ENCODE measurements at regions not wholly inside any gene's neighbourhood (a gene's known extent, or its start where the extent isn't known, plus 50 kb on each side); places are given as distances from the start of the nearest gene placed in this dataset.

DNA sequence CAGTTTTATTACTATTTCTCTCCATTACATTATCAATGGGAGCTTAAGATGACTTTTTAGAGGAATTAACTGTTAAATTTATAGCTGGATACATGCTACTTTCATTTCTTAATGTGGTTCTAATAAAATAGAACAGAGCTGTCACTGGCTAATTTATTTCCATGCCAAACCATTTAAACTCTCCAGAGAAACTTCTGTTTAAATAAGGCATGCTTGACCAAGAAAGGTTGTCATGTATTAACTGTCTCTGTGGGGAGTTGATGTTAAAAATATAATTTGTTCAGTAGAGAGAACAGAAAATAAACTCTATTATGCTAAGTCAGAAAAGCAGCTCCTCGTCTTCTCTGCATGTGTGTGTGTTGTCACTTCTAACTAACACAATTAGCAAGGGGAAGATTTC is 447.4 kb downstream of the SLC16A7 start:
- no peak for DNase-seq

DNA sequence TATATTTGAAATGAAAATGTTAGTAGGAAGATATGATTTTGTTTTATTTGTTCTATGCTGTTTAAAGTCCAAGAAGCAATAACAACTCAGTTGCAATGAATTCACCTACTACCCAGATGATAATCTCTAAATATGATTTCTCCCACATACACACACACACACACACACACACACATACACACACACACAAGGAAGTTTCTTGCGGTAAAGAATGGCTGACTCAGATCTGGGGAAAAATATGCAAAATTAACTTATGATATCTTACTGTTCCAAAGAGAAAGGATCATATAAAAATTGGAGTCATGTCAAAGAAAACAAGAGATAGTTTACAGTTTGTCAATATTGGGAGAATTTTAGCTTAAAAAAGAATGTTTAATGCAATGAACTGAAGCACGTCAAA is 456.7 kb downstream of the SLC16A7 start:
- no peak for DNase-seq

DNA sequence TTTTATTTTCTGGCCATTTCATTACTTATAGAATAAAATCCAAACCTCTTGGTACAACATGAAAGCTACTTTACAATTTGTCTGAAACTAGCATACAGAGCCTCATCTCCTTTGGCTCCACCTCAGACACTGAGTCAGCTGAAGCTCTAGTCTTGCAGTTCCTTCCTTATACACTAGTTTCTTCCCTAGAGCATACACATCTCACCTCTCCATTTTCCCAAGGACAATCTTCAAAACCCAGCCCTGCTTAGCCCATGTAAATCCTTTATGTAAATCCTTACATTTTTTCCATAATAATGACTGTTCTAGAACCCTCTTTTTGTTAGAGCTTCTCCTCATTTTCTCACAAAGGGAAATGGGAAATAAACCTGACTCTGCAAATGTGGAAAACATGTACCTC is 463.4 kb downstream of the SLC16A7 start:
- DNase-seq: no peak

DNA sequence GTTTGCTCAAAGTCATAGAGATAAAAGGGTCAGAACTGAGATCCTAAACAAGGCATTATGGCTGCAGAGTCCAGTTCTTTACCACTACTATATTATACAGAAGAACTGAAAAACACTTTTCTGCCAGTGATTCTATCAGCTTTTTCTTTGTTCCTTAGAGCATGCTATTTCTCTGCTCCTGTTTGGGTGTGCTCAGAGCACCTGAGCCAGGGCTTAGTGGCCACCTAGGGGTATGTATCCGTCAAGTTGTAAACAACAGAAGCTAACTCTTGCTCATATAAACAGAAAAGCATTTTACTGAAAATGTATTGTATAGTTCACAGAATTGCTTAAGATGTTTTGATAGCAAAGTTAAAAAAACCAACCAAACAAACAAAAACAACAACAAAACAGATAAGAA is 470.8 kb downstream of the SLC16A7 start:
- DNase-seq: no peak

DNA sequence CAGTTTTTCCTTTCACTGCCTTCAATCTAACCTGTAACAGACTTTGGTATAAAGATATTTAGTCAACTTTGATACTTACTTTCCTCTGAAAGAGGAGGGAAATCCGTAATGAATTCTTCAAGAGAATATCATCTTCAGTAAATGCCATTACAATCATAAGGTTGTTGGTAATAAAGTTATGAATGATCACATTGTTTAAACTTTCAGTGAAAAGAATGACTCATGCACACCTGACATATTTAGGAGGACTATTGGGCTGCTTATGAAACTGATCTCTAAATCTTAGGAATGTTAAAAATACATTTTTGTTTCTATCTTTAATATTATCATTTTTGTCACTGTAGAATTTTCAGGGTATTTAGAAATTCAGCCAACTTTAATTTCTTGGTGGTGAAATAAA is 474.7 kb downstream of the SLC16A7 start:
- no peak for DNase-seq

DNA sequence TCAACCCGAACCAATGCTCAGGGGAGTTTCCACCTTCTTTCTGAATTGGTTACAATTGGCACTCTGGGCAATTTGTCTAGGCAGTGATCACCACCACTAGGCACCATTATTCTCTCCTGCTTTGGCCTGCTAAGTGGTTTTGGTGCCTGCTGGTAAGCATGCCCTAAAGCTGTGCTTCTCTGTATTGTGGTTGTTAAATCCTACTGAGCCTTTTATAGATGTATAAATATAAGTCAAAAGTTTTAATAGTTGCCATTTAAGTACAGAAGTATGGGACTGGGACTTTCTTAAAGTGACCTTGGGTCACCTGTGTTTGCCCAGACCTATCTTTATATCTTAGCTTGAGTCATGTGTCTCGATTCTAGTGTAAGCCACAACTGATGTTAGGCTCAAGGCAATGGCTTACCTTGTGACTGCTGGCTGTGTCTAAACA is 475.9 kb downstream of the SLC16A7 start:
- no peak for DNase-seq

DNA sequence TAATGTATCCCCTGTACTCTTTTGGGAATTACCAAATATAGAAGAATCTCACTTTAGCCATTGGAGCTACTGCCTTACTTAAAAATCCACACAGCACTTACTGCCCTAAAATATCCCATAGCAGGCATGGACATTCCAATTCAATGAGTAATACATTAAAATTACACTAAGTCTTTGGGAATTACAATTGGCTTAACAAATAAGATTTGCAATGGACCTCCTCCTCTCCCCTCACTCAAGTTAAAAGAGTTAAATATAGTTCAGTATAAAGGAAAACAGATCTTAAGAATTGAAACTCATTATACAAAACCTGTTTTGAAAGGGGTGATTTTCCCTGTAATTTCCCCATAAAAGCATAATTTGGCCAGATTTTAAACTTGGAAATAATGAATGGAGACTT is 477.1 kb downstream of the SLC16A7 start:
- no peak for DNase-seq

DNA sequence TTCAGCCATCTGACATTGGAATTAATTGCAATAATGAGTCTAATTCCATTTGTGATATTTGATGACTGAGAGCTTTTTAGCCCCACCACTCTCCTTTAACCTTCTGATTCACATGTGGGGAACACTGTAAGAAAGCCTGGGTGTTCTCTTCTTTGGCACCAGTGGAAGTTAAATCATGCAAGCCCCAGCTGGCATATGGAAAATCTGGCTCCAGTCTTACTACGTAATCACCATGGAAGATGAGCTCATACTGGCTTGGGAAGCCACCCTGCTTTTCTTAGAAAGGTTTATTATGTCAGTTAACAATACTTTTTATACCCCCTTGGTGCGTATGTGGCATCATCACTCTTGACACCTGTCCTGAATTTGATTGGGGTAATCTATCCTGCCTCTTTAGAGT is 479.3 kb downstream of the SLC16A7 start:
- no peak for DNase-seq

DNA sequence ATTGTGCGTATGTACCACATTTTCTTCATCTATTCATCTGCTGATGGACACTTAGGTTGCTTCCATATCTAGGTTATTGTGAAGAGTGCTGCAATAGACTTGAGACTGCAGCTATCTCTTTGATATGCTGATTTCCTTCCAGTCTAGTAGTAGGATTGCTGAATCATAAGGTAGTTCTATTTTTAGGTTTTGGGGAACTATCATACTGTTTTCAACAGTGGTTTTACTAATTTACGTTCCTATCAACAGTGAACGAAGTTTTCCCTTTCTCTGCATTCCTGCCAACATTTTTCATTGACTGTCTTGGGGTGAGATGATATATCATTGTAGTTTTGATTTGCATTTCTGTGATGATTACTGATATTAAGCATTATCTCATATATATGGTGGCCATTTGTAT is 482.2 kb downstream of the SLC16A7 start:
- no peak for DNase-seq

DNA sequence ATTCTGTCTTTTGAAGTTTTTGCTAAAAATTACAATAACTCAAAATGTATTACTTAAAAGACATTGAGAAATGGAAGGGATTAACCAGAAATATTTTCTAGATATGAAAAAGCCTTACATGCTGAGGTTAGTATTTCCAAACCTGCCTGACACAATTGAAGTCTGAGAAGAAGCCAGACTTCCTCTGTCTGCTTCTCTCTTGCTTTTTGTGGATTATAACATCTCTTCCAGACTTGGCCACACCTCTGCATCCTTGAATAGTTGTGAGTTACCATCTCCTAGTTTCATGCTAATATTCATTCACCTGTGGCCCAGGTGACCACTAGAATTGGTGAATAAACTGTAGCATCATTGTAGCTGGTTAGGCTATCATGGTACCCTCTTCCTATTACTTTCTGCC is 497.6 kb downstream of the SLC16A7 start:
- no peak for DNase-seq

DNA sequence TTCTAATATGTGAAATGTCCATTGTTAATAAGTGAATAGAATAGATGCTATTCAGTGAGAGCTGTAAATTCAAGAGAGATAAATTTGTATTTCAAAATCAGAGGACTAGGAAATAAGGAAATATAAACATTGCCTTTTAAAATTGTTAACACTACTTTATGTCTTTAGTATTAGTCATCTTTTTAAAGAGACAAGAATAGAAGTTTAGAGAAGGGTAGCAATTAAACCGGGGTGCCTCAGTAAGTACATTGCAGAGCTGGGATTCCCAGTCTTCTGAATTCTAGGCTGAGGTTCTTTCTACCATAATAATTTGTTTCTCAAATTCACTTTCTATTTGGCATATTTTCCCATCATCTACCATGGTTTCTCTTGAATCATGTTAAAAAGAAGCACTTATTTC is 498.6 kb downstream of the SLC16A7 start:
- DNase-seq: no peak

DNA sequence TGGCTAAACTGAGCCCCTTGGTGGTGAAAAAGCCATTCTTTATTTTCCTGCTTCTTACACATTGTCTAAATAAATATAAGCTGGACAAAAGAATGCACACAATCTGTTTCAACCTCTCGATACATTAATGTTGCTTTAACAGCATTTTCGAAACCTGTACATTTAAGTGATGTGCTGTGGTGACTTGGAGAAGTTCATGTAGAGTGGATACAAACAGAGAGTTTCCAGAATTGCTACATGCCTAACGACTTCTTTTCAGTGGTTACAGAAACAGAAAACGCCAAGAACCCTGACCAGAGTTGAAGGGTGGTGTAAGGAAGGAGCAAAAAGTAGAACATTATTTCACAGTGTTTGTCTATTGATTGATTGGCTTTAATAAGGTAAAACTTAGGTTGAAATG is 500.9 kb downstream of the SLC16A7 start:
- DNase-seq: no peak

DNA sequence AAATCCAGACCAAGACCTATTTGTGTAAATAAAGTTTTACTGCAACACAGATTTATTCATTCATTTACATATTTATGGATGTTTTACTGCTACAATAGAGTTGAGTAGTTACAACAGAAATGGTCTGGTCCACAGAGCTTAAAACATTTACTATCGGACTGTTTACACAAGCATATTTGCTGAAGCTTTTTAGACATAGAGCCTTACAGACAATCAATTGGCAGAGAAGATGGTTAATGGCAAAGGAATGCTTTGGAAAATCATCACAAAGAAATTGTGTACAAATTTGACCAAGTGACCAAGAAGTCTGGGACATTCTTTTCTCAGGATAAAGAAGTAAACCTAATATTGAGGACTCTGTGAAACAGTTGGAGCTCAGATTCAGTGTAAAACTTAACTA is 504.3 kb downstream of the SLC16A7 start:
- no peak for DNase-seq

DNA sequence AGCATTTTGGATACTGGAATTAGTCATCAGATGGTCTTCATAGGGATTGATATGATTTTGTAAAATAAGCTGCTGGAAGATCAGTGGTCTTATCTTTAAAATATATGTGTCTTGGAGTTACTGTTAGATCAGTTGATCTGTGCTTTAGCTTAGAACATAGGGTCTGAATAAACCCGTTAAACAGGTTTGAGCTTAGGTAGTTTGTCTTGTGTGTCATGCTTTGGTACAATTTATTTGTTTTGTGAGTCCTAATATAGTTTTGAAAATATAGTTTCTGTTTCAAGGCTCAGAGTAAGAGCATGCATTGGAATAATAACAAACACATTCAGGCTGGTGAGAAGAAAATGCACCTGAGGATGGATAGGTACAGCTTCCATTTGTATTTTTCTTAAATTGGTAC is 505.0 kb downstream of the SLC16A7 start:
- DNase-seq: no peak

DNA sequence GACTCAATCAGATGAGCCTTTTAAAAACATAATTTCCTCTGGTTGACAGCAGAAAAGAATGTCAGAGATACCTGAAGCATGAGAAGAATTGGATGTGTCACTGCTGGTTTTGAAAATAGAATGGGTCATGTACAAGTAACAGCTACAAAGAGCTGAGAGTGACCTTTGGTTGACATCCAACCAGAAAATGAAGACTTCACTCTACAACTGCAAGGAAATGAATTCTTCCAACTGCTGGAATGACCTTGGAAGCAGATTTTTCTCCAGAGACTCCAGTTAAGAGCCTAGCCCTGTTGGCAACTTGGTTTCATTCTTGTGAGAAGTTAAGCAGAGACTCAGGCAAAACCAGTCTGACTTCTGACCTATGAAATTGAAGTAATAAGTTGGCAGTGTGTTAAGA is 505.9 kb downstream of the SLC16A7 start:
- no peak for DNase-seq

DNA sequence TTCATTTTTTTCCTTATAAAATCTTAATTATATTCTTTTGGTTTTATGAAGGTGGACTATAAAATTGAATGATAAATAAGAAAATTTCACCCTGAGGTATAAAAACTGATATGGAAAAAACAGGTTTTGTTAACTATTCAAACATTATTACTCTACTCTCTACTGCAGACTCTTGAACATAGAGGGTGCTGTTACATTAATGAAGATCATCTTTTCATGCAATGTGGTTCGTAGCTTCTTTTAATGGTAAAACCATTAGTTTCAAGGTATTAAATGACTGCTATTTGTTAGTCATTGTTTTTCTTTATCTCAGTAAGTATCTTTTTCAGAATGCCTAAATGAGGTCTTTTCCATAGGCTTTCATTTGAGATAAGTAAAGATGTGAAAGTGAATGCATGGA is 510.4 kb downstream of the SLC16A7 start:
- DNase-seq: no peak

DNA sequence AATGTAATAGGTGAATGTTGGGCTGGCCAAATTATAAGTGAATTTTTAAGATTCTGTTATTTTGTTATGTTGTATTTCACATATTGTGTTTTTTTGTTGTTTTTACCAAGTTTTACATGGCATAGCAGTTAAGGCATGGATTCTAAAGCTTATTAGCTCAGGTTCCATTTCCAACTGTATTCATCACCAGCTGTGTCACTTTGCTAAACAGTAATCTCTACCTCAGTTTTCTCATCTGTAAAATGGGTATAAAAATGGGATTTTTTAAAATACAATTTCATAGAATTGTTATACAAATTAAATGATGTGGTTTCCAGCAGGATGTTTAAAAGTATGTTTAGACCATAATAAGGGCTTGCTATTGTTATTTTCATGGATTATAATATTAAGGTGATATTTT is 512.2 kb downstream of the SLC16A7 start:
- no peak for DNase-seq

DNA sequence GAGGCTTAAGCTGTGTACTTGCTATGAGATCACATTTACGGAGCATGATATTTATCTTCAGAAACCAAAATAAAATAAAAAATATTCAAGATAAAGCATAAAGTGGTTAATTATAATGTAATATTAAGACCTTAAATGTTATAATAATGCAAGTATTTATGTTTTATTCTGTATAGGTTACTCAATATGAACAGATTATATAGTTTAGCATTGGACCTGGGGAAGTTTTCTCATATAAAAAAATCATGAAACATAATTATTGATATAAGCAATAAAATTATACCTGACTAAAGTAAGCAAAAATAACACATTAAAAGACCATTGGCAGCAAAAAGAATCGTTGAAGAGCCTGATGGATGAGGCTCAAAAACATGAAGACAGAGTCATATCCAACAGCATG is 516.2 kb downstream of the SLC16A7 start:
- DNase-seq: no peak

DNA sequence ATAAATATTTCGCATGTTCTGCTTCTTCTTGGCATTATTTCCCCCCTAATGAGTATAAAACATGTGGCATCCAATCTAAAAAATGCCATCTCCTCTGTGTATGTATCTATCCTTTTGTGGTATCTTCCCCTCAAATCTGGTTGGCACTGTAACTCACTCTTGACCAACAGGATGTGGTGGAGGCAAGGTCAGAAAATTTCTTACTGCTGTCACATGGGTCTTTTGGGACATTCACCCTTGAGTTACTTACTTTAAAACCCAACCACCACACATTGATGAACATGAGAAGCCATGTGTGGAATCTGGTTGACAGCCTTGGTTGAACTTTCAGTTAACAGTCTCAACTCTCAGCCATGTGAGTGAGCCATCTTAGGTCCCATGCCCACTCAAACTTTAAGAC is 516.9 kb downstream of the SLC16A7 start:
- DNase-seq: no peak

DNA sequence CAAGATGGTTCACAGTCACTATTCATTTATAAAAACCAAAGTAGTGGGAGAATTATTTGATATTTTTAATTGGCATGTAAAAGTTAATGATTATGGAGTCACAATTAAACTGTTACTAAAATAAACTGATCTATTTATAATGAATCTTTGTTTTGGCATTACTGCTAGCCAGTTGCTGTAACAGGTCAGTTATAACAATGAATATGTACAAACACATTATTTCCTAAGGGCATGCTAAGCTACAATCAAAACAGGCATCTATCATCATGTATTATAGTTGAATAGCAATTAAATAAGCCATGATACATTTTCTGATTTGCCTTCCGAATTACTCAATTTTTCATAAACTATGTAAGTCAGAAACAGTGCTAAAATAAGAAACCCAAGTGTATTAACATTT is 518.3 kb downstream of the SLC16A7 start:
- DNase-seq: no peak

DNA sequence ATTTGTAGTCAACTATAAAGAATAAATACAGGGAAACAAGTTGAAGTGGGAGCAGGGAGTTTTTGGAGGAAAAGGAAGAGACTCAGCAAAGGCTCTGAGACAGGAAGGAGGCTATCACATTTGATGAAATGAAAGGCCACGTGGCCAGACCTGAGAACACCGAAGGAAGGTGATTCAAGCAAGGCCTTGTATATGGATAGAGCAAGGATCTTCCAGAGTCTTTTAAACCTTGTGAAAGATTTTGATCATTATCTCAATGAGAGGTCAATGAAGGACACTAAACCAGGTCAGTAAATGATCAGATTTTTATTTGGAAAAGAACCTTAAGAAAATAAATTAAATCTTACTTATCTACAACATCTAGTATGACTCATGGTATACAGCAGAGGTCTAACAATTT is 523.5 kb downstream of the SLC16A7 start:
- no peak for DNase-seq

DNA sequence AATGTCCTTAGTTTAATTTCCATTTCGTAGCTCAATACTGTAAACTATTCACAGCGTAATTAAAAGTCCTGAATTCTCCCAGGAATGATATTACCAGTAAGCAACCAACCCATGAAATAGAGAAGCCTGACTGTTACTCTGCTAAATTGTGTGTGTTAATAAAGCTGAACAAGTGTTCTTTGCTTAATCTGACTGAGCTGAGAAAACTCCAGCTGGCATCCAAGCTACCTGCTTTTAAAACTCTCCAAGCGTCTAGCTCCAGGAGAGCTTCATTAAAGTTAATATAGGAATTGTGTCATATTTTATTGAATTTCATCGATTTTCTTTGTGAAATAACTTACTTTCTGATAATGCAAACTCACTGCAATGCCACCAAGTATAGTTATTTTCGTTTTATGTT is 524.4 kb downstream of the SLC16A7 start:
- DNase-seq: no peak

DNA sequence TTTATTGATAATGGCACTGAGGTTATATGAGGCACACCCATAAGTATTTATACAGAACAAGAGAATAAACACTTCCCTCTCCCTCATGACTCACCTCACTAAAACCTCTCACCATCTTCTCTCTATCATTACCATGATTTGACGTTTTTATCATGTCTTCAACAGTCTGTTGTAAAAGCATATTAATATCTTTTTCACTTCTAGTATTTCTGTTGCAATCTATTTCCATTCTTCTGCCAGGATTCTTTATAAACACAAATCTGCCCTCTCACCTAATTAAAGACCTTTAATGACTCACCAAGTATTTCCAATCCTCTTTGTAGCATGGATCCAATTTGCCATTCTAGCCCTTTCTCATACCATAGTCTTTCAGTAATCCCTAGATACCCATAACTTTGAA is 527.7 kb downstream of the SLC16A7 start:
- DNase-seq: no peak

DNA sequence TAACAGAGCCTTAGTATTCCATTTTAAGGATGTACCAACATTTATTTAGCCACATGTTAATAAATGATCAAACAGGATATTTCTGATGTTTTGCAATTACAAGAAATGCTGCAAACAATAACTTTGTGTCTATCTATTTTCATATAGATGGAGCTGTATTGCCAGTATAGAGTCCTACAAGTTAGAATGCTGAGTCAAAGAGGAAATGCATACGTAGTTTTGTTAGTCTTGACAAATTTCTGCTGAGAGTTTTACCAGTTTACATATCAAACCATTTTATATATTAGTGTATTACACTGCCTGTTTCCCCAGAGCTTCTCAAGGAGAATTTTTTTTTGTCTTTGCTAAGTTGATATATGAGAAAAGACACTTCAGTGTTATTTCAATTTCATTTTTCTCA is 541.7 kb downstream of the SLC16A7 start:
- DNase-seq: no peak

DNA sequence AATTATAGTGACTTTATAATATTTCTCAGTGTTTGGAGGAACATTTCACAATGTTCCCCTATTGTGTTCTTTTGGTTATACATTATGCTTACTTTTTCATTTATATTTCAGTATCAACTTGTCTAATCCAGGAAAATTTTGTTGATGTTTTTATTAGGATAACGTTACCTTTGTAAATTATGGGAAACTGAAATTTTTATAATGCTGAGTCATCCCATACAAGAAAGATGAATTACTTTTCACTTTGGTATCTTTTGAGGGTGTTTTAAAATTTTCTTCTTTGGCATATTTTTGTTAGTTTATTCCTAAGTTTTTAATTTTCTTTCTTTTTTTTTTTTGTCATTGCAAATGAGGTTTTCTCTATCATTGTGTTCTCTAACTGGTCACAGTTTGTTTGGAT is 542.7 kb downstream of the SLC16A7 start:
- no peak for DNase-seq

DNA sequence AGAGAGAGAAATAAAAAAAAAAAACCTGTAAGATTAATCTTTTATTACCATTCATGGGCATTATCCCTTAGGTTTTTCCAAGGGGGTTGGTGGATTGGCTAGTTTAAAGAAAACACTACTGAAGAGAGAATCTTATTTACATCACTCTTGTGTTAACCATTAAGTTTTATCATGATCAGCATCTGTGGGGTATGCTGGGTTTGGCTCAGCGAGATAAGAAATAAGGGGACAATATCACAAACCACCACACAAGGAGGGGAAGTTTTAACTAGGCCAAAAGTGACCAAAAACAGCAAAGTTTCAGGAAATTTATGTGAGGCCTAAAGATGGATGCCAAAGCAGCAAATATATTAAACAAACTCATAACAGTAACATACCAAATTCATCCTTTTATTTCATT is 548.6 kb downstream of the SLC16A7 start:
- DNase-seq: no peak

All from occipital lobe (tissue), 1 donor.